GM19452 (cell line): ENCODE measurements at regions not wholly inside any gene's neighbourhood (a gene's known extent, or its start where the extent isn't known, plus 50 kb on each side); places are given as distances from the start of the nearest gene placed in this dataset.

Source experiments
- ATAC-seq: cut with Tn5 transposase; IDR thresholded peaks from one replicate; pipeline ENCODE4 v1.9.1; 2021; ENCODE audit not compliant: unreplicated experiment

- ATAC-seq: no peak
Observed at GRCh38 chr12:126055521-126055920, 990.3 kb downstream of the AACS start.

DNA sequence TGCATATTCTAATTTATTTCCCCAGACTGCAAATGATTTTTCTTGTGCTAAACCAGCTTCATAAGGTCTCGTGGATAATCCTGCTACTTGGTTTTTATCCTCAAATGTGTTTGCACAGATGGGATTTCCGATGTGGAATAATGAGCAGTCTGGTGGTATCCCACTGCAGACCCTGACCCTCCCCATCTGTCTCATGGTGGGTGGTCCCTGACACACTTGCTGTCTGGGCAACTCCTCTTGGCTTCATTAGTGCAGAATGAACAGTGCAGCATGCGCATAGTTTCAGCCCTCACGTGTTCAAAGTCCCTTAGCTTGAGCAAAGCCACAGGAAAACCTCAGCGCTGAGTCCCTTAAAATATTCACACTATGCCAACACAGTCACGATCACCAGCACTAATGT, 996.5 kb downstream of the AACS start:
- ATAC-seq: no peak

GRCh38 chr12:126064028-126064427, 998.8 kb downstream of the AACS start:
- no peak for ATAC-seq

- no peak for ATAC-seq
Observed at GRCh38 chr12:126067626-126068329, 1002.5 kb downstream of the AACS start.

GRCh38 chr12:126069549-126070165, 1004.4 kb downstream of the AACS start:
- no peak for ATAC-seq

DNA sequence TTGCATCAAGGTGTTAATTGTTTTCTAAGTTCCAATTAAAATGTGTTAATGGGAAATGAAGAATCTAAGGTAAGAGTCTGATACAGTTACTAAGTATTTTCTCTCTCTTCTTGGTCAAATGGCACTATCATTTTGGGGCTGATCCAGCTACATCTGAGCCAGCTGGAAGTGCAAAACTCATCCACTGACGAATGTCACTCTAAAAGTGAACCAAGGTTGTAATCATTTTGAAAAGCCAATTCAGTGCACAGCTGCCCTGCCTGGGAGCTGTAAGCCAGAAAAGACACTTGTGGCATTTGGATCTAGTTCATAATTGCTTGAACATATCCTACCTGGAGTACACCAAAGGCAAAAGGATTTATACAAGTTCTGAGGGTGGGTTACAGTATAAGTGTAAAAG, 1011.3 kb downstream of the AACS start:
- no peak for ATAC-seq

- no peak for ATAC-seq
Observed at GRCh38 chr12:126083926-126084325, 1018.7 kb downstream of the AACS start.

- ATAC-seq: no peak
Observed at GRCh38 chr12:126084480-126084879, 1019.2 kb downstream of the AACS start.

- no peak for ATAC-seq
Observed at GRCh38 chr12:126086242-126086641, 1021.0 kb downstream of the AACS start.

DNA sequence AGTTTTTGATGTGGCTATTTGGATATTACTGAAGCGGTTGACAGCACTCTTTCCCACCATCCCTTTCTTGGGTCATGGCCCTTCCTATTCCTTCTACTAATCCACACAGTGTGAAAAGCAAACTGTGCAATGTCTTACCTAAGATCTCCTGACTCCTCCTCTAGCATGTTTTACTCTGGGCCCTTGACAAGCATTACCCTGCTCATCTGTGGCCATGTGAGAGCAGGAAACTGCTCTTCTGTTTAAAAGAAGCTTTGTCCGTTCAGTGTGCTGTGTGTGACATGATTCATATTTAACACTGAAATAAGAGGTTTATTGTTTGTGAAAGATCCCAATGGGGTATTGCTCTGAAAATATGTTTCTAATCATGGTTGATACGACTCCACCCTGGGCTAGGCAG, 1022.5 kb downstream of the AACS start:
- ATAC-seq: no peak

DNA sequence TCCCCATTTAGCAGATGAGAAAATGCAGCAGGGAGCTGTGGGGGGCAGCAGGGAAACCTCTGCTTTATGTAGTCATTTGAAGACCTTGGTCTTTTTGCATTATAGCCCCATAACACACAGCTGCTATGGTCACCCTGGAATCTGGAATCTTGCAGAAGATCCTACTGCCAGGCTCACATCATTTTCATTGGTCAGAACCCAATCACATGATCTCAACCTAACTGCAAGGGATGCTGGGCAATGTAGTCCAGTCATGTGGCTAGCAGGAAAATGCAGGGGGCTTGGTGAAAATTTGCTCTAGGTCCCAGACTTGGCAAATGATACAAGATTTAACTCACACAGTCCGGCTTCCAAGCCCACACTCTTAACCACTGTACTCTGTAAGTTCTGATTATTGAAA, 1028.7 kb downstream of the AACS start:
- ATAC-seq: no peak

DNA sequence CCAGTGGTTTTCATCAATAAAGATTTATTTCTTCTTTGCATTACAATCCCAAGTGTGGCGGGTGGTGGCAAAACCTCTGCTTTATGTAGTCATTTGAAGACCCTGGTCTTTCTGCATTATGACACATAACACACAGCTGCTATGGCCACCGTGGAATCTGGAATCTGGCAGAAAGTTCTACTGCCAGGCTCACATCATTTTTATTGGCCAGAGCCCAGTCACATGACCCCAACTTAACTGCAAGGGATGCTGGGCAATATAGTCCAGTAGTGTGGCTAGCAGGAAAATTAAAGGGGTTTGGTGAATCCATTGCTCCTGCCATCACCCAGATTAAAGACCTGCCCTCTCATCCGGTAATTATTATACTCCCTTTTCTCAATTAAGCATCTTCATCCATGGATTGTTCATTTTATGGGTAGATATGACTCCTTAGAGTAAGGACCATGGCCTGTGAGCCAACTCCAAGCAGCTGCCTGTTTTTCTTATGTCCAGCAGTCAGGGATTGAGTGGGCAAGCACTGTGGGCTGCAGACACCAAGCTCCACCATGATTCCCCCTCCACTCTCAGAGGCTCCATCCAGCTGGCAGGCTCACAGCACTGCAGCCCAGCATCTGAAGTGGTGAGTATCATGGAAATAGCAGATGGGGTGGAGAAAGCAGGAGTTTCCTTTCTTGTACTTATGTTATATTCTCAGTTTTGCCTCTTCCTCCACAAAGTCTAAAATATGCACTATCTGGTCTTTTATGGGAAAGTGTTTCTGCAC, 1030.7 kb downstream of the AACS start:
- ATAC-seq: no peak

GRCh38 chr12:126106706-126107105, 1041.5 kb downstream of the AACS start:
- no peak for ATAC-seq

DNA sequence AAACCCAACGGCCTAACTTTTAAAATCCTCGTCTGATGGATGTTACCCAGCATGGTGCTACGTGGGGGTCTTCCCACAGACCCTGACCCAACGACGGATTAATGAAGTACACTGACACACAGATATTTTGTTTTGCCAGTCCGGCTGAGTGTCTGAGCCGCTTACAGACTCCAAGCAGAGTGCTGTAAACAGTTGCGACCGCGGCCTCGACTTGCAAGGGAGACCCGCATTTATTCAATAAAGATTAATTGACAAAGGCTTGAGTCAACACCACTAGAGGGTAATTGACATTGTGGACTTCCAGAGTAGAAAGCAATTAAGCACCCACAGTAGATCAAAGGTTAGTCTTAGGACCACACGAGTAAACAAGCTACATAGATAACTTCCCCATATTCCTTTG, 1042.4 kb downstream of the AACS start:
- ATAC-seq: no peak

DNA sequence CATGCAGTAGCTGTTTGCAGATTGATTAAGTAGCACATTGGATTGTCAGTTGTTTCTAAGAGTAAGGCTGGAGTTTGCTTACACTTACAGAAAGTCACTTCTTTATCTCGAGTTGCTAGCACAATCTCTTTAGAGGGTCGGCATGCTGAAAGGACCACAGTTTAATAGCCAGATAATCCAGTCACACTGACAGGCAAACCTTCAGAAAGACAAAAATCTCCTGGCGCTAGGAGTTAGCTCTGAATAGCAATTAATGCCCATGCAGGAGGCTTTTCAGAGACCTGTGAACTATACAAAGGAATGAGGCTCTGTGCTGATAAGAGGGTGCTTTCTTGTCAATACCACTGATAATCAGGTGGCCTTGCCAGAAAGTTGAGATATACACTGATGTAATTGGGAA, 1043.0 kb downstream of the AACS start:
- ATAC-seq: no peak

DNA sequence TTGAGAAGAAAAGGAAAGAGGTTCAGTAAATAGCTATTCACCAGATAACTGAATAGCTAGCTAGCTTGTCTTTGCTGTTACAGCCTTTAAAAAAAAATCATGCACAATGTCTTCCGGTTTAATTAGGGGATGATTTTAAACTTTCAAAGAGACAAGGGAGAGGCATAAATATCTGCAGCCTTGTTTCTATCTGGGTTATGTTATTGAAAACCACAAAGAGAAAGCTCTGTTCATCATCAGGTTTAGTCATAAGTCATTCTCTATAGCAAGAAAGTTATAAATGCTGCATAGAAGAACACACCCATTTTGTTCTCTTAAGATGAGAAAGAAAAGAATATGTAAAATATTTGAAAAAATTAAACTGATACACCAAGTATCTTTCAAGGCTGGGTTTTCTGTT, 1046.9 kb downstream of the AACS start:
- no peak for ATAC-seq

GRCh38 chr12:126112849-126113248, 1047.6 kb downstream of the AACS start:
- ATAC-seq: no peak

GRCh38 chr12:126114441-126114840, 1049.2 kb downstream of the AACS start:
- ATAC-seq: no peak

GRCh38 chr12:126117502-126117901, 1052.3 kb downstream of the AACS start:
- no peak for ATAC-seq

DNA sequence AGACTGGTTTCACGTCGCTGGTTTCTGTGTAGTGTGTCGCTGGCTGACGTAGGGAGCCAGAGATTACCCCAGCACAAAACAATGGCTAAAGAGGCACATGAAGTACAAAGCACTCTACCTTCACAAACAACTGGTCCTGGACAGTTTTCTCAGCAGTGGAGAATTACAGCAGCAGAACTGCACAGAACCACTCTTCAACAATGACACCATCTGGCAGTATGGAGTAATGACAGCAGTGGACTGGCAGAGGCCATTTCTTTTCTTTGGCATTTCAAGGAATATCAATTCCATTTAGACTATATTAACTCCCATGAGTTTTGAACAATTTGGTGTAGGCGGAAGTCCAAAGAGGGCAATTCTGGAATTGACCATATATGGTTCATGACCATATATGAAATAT, 1074.1 kb downstream of the AACS start:
- ATAC-seq: no peak

GRCh38 chr12:126144603-126145002, 1079.4 kb downstream of the AACS start:
- ATAC-seq: no peak

DNA sequence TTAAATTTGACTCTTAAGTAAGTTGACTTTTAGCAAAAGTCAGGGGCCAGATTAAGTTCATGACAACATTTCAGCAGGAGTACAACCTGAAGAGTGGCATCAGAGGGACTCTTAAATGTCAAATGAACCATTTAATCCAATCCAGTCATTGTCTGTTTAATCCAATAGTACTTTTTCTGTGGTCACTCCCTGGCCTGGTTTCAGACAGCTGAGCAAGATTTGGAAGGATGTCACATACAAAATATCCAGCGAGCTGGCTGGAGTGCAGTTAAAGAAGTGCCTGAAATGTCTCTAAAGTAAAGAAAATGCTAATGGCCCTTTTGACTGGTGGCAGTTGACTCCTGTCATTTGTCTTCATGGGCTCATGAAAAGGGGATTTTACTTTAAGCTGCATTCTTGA, 1082.1 kb downstream of the AACS start:
- ATAC-seq: no peak
